NCI-H1048 (cell line): ENCODE measurements at regions not wholly inside any gene's neighbourhood (a gene's known extent, or its start where the extent isn't known, plus 50 kb on each side); places are given as distances from the start of the nearest gene placed in this dataset.

Experiments
- DNase-seq: peaks from one replicate; lab custom pipeline; 2025; lab: John Stamatoyannopoulos, UW

DNA sequence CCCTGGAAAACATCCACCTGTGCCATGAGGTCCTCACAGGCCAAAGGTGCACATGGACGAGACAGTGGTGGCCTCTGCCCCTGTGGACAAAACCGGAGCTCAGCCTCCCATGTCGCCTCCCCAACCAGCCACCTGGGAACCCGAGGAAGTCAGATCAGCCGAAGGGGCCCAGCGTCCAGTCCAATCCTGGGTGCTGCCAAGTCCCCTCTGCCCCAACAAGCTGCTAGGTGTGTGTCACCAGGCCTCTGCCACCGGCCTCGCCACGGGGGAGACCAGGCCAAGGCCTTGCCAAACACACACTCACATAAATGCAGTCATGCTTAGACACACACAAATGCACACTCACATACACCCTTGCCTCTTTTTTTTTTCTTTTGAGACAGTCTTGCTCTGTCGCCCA is 167.8 kb downstream of the RBFOX3 start:
- no peak for DNase-seq

DNA sequence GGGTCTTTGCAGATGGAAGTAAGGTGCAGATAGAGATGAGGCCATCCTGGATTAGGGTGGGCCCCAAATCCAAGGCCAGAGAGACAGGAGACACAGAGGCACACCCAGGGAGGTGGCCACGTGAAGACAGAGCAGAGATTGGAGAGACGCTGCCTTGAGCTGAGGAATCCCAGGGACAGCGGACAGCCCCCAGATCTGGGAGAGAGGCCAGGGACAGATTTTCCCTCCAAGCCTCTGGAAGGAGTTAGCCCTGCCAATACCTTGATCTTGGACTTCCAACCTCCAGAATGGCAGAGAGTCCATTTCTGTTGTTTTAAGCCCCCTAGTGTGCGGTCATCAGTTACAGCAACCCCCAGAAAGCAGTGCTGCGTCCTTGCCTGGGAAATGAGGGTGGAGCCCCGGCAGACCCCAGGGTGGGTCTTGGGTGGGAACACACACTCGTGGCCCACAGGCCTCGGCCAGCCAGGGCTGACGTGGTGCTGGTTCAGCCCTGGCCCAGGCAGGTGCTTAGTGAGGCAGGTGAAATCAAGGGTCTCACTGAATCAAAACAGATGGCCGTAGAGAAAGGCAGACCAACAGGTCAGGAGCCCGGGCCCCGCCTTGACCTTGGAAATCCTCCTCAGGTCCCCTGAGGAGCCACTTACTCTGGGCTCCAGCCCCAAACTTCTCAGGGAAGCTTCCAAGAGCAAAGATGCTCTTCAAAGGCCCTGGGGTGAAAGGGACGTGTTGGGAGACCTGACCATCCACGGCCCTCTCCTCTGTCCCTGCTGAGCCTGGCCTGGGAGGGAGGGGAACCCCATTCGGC is 169.3 kb downstream of the RBFOX3 start:
- no peak for DNase-seq

DNA sequence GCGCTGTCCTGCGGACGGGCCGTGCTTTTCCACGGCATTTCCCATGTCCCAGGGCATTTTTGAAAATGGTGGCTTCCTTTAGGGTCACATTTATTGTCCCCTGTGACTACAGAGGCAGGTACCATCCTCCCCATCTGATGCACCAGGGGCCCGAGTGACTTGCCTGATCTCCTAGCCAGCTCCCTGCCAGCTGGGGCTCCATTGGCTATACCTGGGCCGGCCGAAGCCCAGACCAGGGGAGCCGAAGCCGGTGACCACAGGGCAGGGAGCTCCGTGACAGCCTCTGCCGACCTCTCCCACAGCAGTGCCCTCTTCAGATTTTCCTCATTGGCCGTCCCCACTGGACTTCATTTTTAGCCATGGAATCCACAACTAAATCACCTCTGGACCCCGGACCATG is 170.6 kb downstream of the RBFOX3 start:
- DNase-seq: no peak

DNA sequence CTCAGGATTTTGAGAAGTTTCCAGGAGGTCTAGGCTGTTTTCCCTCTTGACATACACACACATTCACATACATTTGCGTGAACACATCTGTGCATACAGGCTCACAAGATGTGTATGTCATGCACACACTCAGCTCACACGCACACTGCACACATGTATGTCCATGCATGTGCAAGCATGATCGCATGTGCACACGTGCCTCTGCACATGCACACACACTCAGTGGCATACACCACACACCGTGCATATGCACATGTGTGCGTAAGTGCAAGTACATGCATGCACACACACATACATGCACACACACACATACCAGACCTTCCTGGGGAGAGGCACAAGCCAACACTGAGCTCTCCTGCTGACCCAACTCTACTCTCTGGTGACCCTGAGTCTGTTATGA is 171.4 kb downstream of the RBFOX3 start:
- no peak for DNase-seq

- no peak for DNase-seq
Measured at GRCh38 chr17:79438546-79439334, 172.1 kb downstream of the RBFOX3 start.

DNA sequence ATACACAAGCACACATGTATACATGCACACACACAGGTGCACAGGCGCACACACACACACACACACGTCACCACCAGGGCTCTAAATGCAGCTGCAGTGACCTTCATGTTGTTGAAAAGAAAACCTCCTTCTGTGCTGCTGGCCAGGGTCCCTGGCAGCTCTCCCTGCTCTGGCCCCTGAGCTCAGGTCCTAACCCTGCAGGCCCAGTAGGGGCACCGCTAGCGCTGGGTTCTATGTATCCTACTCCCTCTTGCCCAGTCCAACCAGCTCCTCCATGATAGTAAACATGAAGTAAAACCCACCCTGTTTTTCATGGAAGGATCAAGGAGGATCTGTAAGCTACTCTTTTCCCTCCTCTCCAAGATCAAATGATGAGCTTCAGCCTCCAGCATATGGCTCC is 172.8 kb downstream of the RBFOX3 start:
- DNase-seq: no peak

DNA sequence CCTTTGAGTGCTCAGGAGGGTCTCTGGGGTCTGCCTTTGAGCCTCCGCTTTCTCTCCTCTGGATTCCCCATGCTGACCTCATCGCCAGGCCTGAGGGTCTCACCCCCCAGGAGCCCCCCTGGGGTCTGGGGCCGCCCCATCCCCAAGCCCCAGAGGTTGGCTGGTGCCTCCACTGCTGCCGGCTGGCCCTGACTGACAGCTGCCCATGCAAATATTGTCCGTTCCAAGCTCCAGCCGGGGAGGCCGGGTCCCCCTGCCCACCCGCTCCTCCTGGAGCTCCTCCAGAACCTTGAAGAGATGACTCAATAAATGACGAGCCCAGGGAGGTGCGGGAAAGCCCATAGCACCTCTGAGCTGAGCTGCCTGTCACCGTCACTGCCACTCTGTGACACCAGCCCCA is 173.8 kb downstream of the RBFOX3 start:
- DNase-seq: no peak

DNA sequence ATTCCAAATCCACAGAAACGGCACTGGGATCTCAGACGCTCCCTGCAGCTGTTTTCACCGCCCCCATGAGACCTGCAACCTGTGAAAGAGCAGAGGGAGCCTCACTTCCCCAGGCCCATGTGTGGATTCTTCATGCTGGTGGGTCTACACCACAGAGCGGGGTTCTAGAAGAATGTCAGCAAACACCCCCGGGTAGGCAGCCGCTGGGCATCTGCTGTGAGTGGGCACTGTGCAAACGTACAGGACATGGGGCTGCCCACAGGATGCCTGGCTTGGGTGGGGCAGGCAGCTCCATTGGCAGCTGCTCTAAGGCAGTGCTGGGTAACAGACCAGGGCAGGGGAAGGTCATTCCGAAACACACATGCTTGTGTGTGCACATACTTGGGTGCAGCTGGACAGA is 174.9 kb downstream of the RBFOX3 start:
- no peak for DNase-seq

- DNase-seq: no peak
Measured at GRCh38 chr17:79435296-79435695, 175.6 kb downstream of the RBFOX3 start.

GRCh38 chr17:79434215-79434614 is 176.6 kb downstream of the RBFOX3 start:
- DNase-seq: no peak

DNA sequence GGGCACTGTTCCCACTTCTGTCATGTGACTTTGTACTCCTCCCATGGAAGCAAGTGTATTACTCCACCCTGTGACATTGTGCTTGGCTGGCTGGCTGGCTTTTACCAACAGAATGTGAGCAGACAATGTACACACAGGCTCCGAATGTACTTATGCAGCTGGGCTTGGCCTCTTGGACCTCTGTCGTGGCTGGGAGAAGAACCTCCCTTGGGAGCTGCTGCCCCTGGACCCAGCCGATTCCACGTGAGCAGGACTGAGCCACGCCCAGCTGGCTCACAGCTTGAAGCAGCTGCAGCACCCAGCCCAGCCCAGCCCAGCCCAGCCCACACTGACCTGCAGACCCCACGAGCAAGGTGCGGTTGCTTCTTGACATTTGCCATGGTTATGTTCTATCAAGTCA is 177.5 kb downstream of the RBFOX3 start:
- DNase-seq: no peak

- no peak for DNase-seq
Measured at GRCh38 chr17:79431175-79431574, 179.7 kb downstream of the RBFOX3 start.

GRCh38 chr17:79429864-79430494 is 180.9 kb downstream of the RBFOX3 start:
- DNase-seq: no peak

DNA sequence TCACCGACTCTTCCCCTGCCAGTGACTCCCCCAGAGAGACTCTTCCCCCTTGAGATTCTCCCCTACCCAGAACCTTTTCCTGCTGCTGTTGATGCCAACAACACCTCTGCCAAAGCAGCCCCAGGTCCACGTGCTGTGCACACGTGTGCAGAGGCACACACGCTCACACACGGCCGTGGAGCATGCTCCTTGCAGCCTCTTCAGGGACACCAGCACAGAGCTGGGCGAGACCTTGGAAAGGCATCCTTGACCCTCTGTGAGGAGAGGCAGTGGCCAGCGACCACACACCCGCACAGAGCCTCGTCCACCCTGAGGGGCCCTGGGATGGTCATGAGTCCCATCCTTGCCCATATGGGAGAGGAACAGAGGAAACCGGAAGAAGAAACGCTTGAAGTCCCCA is 181.9 kb downstream of the RBFOX3 start:
- no peak for DNase-seq

GRCh38 chr17:79427621-79428539 is 183.0 kb downstream of the RBFOX3 start:
- DNase-seq: no peak

GRCh38 chr17:79425686-79426085 is 185.2 kb downstream of the RBFOX3 start:
- DNase-seq: no peak

GRCh38 chr17:79424471-79425185 is 186.2 kb downstream of the RBFOX3 start:
- DNase-seq: no peak

DNA sequence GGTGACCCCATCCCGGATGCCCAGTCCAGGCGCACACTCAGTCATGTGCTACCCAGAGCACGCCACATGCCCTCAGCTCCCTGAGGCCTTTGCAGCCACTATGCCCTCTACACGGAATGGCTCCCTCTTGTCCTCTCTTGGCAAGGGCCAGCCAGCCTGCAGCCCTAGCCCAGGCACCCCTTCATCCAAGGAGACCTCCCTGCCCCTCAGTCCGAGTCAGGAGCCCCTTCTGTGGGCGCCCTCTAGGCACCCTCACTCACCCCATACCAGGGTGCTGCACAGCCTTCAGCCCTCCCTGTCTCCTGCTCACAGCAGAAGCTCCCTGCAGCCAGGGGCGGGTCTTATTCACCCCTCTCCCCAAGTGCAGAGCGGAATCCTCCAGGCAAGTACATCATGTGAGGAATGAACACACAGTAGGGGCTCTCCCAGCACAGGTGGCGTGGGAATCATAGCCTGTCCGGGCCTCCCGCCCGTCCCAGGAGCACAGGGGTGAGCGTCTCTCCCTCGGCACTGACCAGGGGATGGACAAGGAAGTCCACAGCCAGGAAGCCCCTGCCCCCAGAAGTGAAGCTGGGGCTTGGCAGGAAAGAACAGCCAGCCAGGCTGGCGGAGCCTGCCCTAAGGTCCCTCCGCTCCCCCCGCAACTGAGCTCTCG is 186.9 kb downstream of the RBFOX3 start:
- DNase-seq: no peak

GRCh38 chr17:79422236-79422635 is 188.6 kb downstream of the RBFOX3 start:
- no peak for DNase-seq

DNA sequence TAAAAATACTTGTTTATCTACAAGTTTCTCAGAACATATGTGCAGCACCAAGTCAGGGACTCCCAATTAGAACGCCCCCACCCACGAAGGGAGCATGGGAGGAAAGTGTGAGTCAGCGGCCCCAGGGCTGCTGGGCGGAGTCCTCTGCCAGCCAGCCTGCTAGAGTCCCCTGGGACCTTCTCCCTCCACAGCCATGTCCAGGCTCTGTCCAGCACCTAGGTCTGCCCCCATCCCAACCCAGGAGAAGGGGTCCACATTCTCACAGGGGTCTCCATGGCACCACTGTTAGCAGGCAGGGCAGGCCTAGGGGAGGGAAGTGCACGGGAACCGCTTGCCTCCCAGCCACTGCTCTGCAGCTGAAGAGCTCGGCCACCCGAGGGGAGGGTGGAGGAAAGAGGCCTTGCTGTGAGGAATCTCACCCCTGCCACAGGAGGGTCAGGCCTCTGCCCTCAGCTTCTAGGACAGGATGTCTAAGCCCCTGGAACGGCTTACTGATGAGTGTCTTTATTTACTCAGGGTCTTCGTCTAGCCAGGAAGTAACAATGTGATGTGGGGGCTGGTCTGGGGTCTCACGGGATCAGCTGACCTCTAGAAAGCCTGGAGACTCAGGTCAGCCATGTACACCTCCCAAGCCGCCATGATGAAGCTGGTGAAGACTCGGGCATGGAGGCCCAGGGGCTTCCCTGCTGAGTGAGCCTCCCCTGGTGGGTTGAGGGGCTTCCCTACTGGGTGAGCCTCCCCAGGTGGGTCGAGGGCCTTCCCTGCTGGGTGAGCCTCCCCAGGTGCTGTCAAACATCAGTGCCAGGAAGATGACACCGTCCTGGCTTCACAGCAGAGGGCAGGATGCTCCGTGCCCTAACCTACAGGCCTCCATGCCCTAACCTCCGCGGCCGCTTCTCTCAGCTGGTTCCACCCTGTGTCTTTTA is 190.3 kb downstream of the RBFOX3 start:
- DNase-seq: no peak
